ENCODE measurements at regions not wholly inside any gene's neighbourhood (a gene's known extent, or its start where the extent isn't known, plus 50 kb on each side); places are given as distances from the start of the nearest gene placed in this dataset.

DNA sequence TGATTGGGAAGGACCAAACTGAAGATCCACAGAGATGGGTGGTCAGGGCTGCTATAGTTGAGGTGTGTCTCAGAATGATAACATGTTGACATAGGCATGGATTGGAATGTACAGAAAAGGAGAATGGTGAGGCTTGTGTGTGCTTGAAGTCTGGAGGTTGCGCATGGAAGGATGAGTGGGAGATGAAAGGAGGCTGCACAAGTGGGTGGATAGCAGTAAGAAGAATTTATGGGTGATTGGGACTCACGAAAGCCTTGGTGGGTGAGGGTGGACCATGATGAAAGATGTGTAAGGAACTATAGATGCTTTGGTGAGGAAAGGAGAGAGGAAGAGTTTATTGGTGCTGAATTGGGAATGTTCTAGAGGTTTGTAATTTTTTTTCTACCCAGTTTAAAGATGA is 1287.7 kb downstream of the UQCRFS1 start (continued):
- TF ChIP-seq, protein P1, sequence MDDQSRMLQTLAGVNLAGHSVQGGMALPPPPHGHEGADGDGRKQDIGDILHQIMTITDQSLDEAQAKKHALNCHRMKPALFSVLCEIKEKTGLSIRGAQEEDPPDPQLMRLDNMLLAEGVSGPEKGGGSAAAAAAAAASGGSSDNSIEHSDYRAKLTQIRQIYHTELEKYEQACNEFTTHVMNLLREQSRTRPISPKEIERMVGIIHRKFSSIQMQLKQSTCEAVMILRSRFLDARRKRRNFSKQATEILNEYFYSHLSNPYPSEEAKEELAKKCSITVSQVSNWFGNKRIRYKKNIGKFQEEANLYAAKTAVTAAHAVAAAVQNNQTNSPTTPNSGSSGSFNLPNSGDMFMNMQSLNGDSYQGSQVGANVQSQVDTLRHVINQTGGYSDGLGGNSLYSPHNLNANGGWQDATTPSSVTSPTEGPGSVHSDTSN (IDR thresholded peaks at IDR 0.05; ENCODE audit: insufficient replicate concordance, low read depth, low read length): no peak
- no peak for TF ChIP-seq BMI1 (IDR thresholded peaks at IDR 0.05; ENCODE audit: borderline replicate concordance)

GRCh38 chr19:27922970-27923369 is 1290.0 kb downstream of the UQCRFS1 start:
- intact Hi-C loops (cut with micrococcal nuclease; ENCODE audit: unreplicated experiment) (no loop called here), in situ Hi-C loops (cut with MboI) (no loop called here)
- no peaks in the 10 kb centered on the region for H3K36me3 ChIP-seq (ENCODE audit: control insufficient read depth in 2 of 2, insufficient read depth in 2 of 2, low read length in 1 of 2)
- ChIA-PET POLR2A (no interaction called here), RAD21 (ENCODE audit: unreplicated experiment) (no interaction called here), SMC1A (ENCODE audit: uncharacterized antibody, unreplicated experiment) (interaction anchor here (1.1 kb wide), 1 partner anchor 14 kb away, joined by 3 read pairs; no protein-coding TSS in a partner anchor), CTCF (no interaction called here)
- FAIRE-seq: no peak
- H2AFZ ChIP-seq (ENCODE audit: control insufficient read depth, low read depth, low read length): no peak overlapping the region
- no peaks in the 10 kb centered on the region for H3K27me3 ChIP-seq (replicated peaks in 1 of 2; ENCODE audit: control insufficient read depth in 2 of 2, insufficient read depth in 2 of 2, low read length in 1 of 2)
- DNase-seq (ENCODE audit: low read depth, low spot score): no peak
- WGBS (ENCODE audit: insufficient coverage, insufficient replicate concordance, low lambda C conversion rate, missing lambda C conversion rate): 32% methylated on average over 3 of the region's 3 CpGs
- no peak overlapping the region for H3K4me3 ChIP-seq
- no peak overlapping the region for H3K9ac ChIP-seq (ENCODE audit: control insufficient read depth, insufficient read depth, low read length)
- ATAC-seq: no peak
- no peaks in the 10 kb centered on the region for H3K79me2 ChIP-seq (ENCODE audit: control insufficient read depth, insufficient read depth, low read length)
- no TSS peak for BruUV-seq (replicated peaks)
- TF ChIP-seq ZBED1 (IDR thresholded peaks at IDR 0.05; ENCODE audit: borderline replicate concordance): no peak
- H3K4me2 ChIP-seq (ENCODE audit: control insufficient read depth, insufficient read depth): no peak overlapping the region
- H3K9me3 ChIP-seq (replicated peaks; ENCODE audit: control insufficient read depth, insufficient read depth, low read length): no peaks in the 10 kb centered on the region; the same call in 2 of the 3 replicates
- no peaks in the 10 kb centered on the region for H4K20me1 ChIP-seq (ENCODE audit: control insufficient read depth, insufficient read depth)
- H3K27ac ChIP-seq (ENCODE audit: control insufficient read depth, insufficient read depth): no peak overlapping the region
- no peaks in the 10 kb centered on the region for H3K4me1 ChIP-seq (ENCODE audit: control insufficient read depth, insufficient read depth, low read length)

DNA sequence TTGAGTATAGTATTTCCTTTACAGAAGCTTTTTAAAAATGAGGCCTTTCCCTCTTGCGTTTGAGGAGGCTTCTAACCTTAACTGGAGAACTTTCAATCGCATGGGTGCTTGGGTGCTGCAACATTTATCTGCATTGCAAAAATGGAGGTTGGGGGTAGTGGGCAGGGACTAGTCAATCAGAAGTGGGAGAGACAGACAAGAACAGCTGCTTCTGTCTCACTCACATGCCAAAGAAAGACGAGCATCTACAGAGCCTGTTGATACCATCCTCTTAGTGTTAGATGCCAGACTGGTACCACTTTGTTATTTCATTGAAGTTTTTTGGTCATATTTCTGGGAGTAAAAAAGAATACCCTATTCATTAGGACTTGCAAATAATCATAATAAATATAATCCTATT is 1292.2 kb downstream of the UQCRFS1 start:
- H3K9me3 ChIP-seq (replicated peaks; ENCODE audit: control insufficient read depth, insufficient read depth, low read length): no peaks in the 10 kb centered on the region; the same call in 2 of the 3 replicates
- SMC1A ChIA-PET (ENCODE audit: uncharacterized antibody, unreplicated experiment): no interaction called here
- in situ Hi-C loops (cut with MboI): no loop called here
- CTCF ChIA-PET: no interaction called here
- no peak overlapping the region for H3K4me3 ChIP-seq
- RAD21 ChIA-PET (ENCODE audit: unreplicated experiment): no interaction called here
- BruUV-seq (replicated peaks): no TSS peak
- no peak for FAIRE-seq
- POLR2A ChIA-PET: no interaction called here
- no peaks in the 10 kb centered on the region for H3K36me3 ChIP-seq (ENCODE audit: control insufficient read depth in 2 of 2, insufficient read depth in 2 of 2, low read length in 1 of 2)
- no peak overlapping the region for H3K27ac ChIP-seq (ENCODE audit: control insufficient read depth, insufficient read depth)
- H3K9ac ChIP-seq (ENCODE audit: control insufficient read depth, insufficient read depth, low read length): no peak overlapping the region
- intact Hi-C loops (cut with micrococcal nuclease; ENCODE audit: unreplicated experiment): no loop called here
- no peaks in the 10 kb centered on the region for H3K27me3 ChIP-seq (replicated peaks in 1 of 2; ENCODE audit: control insufficient read depth in 2 of 2, insufficient read depth in 2 of 2, low read length in 1 of 2)
- no peak overlapping the region for H3K4me2 ChIP-seq (ENCODE audit: control insufficient read depth, insufficient read depth)
- no peaks in the 10 kb centered on the region for H3K79me2 ChIP-seq (ENCODE audit: control insufficient read depth, insufficient read depth, low read length)
- ATAC-seq: no peak
- H2AFZ ChIP-seq (ENCODE audit: control insufficient read depth, low read depth, low read length): no peak overlapping the region
- no peaks in the 10 kb centered on the region for H3K4me1 ChIP-seq (ENCODE audit: control insufficient read depth, insufficient read depth, low read length)
- H4K20me1 ChIP-seq (ENCODE audit: control insufficient read depth, insufficient read depth): no peaks in the 10 kb centered on the region
- DNase-seq (ENCODE audit: low read depth, low spot score): no peak
- 17% methylated on average over 3 of the region's 3 CpGs for WGBS (ENCODE audit: insufficient coverage, insufficient replicate concordance, low lambda C conversion rate, missing lambda C conversion rate)
- TF ChIP-seq ZBTB4 (CRISPR knock-in tag; IDR thresholded peaks at IDR 0.05) (no peak), ZNF207 (IDR thresholded peaks at IDR 0.05; ENCODE audit: borderline replicate concordance) (no peak), RELA (IDR thresholded peaks at IDR 0.05; ENCODE audit: borderline replicate concordance, partially characterized antibody) (no peak), ETV6 (conservative IDR thresholded peaks at IDR 0.05 in 1 of 2, IDR thresholded peaks at IDR 0.05 in 1 of 2; ENCODE audit: borderline replicate concordance in 1 of 2, low read depth in 1 of 2) (no peak), RB1 (IDR thresholded peaks at IDR 0.05; ENCODE audit: borderline replicate concordance) (no peak)
